HL-60 (cell line): ENCODE measurements at regions not wholly inside any gene's neighbourhood (a gene's known extent, or its start where the extent isn't known, plus 50 kb on each side); places are given as distances from the start of the nearest gene placed in this dataset.

Experiments used
- DNase-seq, 2 experiments: peaks; one replicate each; pipeline ENCODE4 v3.0.0-alpha.2; 2010 to 2020; ENCODE audit warnings: low read depth in 1 of 2, low spot score in 1 of 2
- H3K27ac ChIP-seq: fragments of 250-450 bp; sonication (Bioruptor Pico); replicated peaks from 2 replicates; pipeline ENCODE4 v1.5.1; 2020; ENCODE audit warnings: mild to moderate bottlenecking, moderate library complexity
- H3K27me3 ChIP-seq: fragments of 250-450 bp; sonication (Bioruptor Pico); 2 replicates; pipeline ENCODE4 v1.5.1; 2021; ENCODE audit warnings: mild to moderate bottlenecking, moderate library complexity; ENCODE audit not compliant: insufficient read depth, poor library complexity, severe bottlenecking
- H3K4me3 ChIP-seq: replicated peaks from 2 replicates; pipeline ENCODE4 v1.5.1; 2011; ENCODE audit warnings: mild to moderate bottlenecking, control low read depth, low read length; ENCODE audit not compliant: insufficient read depth
- GABPA ChIP-seq: IDR thresholded peaks from 2 replicates; pipeline ENCODE4 v1.6.1; 2012; ENCODE audit warnings: low read depth
- POLR2AphosphoS5 ChIP-seq: IDR thresholded peaks from 2 replicates; pipeline ENCODE4 v1.6.1; 2012; ENCODE audit warnings: low read depth
- SPI1 ChIP-seq: IDR thresholded peaks from 2 replicates; pipeline ENCODE4 v1.6.1; 2012; ENCODE audit warnings: low read depth, mild to moderate bottlenecking, borderline replicate concordance
- TF ChIP-seq, protein P1 (sequence below): IDR thresholded peaks from one replicate; pipeline ENCODE4 v1.5.1; 2011; ENCODE audit warnings: low read length, control low read depth, inconsistent platforms; ENCODE audit not compliant: insufficient read depth
- TF ChIP-seq, protein P2 (sequence below): IDR thresholded peaks from 2 replicates; pipeline ENCODE4 v1.6.1; 2012; ENCODE audit warnings: low read depth; ENCODE audit not compliant: insufficient replicate concordance

DNA sequence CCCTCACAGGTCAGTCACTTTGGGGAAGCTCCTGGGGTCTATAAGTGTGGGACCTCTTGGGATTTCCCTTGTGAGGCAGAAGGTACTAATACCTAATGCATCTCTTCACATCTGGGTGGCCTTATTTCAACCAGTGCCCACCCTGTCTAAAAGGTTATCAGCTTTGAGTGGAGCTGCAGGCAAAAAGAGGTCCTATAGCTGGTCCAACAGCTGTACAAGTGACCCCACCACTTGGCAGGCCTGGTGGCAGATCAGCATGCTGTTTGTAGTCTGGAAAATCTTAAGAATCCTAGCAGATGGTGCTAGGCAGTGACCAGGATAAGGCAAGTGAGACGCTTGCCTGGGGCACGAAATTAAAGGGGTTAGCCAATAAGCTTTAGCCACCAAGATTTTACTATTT, 51.6 kb upstream of the GTSF1L start:
- H3K27ac ChIP-seq = no peak overlapping the region
- TF ChIP-seq SPI1 (no peak), POLR2AphosphoS5 (no peak), GABPA (no peak)
- TF ChIP-seq, protein P1, sequence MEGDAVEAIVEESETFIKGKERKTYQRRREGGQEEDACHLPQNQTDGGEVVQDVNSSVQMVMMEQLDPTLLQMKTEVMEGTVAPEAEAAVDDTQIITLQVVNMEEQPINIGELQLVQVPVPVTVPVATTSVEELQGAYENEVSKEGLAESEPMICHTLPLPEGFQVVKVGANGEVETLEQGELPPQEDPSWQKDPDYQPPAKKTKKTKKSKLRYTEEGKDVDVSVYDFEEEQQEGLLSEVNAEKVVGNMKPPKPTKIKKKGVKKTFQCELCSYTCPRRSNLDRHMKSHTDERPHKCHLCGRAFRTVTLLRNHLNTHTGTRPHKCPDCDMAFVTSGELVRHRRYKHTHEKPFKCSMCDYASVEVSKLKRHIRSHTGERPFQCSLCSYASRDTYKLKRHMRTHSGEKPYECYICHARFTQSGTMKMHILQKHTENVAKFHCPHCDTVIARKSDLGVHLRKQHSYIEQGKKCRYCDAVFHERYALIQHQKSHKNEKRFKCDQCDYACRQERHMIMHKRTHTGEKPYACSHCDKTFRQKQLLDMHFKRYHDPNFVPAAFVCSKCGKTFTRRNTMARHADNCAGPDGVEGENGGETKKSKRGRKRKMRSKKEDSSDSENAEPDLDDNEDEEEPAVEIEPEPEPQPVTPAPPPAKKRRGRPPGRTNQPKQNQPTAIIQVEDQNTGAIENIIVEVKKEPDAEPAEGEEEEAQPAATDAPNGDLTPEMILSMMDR = no peak
- TF ChIP-seq, protein P2, sequence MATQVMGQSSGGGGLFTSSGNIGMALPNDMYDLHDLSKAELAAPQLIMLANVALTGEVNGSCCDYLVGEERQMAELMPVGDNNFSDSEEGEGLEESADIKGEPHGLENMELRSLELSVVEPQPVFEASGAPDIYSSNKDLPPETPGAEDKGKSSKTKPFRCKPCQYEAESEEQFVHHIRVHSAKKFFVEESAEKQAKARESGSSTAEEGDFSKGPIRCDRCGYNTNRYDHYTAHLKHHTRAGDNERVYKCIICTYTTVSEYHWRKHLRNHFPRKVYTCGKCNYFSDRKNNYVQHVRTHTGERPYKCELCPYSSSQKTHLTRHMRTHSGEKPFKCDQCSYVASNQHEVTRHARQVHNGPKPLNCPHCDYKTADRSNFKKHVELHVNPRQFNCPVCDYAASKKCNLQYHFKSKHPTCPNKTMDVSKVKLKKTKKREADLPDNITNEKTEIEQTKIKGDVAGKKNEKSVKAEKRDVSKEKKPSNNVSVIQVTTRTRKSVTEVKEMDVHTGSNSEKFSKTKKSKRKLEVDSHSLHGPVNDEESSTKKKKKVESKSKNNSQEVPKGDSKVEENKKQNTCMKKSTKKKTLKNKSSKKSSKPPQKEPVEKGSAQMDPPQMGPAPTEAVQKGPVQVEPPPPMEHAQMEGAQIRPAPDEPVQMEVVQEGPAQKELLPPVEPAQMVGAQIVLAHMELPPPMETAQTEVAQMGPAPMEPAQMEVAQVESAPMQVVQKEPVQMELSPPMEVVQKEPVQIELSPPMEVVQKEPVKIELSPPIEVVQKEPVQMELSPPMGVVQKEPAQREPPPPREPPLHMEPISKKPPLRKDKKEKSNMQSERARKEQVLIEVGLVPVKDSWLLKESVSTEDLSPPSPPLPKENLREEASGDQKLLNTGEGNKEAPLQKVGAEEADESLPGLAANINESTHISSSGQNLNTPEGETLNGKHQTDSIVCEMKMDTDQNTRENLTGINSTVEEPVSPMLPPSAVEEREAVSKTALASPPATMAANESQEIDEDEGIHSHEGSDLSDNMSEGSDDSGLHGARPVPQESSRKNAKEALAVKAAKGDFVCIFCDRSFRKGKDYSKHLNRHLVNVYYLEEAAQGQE = no peak
- H3K4me3 ChIP-seq = no peak overlapping the region
- DNase-seq = no peak
- no peaks in the 10 kb centered on the region for H3K27me3 ChIP-seq

DNA sequence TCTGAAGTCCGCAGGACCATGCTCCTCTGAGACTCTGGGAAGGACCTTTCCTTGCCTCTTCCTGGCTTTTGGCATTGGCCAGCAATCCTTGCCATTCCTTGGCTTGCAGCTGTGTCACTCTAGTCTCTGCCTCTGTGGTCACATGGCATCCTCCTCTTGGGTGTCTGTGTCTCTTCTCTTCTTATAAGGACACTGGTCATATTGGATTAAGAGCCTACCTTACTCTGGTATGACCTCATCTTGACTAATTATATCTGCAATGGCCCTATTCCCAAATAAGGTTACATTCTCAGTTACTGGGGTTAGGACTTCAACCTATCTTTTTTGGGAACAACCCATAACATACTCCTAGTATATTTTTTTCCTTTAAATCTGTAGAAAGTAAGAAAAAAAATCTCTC, 49.9 kb upstream of the GTSF1L start:
- TF ChIP-seq GABPA (no peak), SPI1 (no peak), POLR2AphosphoS5 (no peak)
- TF ChIP-seq, protein P1 = no peak
- TF ChIP-seq, protein P2 = no peak

More for the DNA sequence above, 49.9 kb upstream of the GTSF1L start:
- no peak overlapping the region for H3K4me3 ChIP-seq
- no peaks in the 10 kb centered on the region for H3K27me3 ChIP-seq
- no peak overlapping the region for H3K27ac ChIP-seq
- DNase-seq = no peak
